Panc1 (cell line): ENCODE measurements at regions not wholly inside any gene's neighbourhood (a gene's known extent, or its start where the extent isn't known, plus 50 kb on each side); places are given as distances from the start of the nearest gene placed in this dataset.
"Not testable (repeated sequence)": the region's sequence is repeated elsewhere in the genome, so short reads cannot be mapped to it uniquely, and the experiment has no call there.

ENCODE experiments used
- CTCF ChIP-seq: fragments of 450-650 bp; IDR thresholded peaks from 2 replicates; pipeline ENCODE4 v1.5.1; 2017; ENCODE audit warnings: mild to moderate bottlenecking
- POLR2AphosphoS5 ChIP-seq: IDR thresholded peaks from 2 replicates; pipeline ENCODE4 v1.6.1; 2012; ENCODE audit warnings: mild to moderate bottlenecking, low read depth, low read length, moderate library complexity
- REST ChIP-seq, 2 experiments: IDR thresholded peaks; 2 replicates each; pipeline ENCODE4 v1.6.1; 2011 to 2012; ENCODE audit warnings: low read depth in 2 of 2, control low read depth in 1 of 2, low read length in 1 of 2, mild to moderate bottlenecking in 1 of 2, moderate library complexity in 1 of 2; ENCODE audit not compliant: insufficient read depth in 1 of 2

DNA sequence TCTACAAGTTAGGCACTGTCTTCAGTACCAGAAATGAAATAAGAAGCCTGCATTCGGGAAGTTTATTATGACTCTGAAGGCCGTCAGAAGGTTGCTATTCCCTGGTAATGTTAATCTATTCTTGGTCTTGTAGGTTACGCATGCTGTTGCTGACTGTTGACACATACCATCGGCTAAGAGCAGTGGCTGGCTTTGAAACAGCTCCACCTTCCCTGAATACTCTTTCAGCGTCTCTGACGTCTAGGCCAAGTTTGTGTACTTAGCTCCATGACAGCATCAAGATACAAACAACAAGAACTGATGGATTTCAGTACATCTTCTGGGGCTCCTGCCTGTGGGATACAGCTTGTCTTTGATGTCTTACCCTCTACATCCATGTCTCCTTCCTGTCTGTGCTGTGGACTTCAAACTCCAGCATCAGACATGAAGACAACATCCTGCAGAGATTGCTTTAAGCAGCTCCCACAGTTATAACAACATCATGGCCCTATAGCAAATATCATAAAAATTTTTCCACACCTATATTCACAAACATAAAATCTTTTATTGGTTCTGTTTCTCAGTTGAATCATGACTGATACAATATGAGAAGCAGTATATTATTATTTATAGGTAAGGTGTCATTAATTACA lies 906.0 kb downstream of the SPATA31A7 start:
- TF ChIP-seq CTCF; REST (IDR thresholded peaks at IDR 0.05; ENCODE audit: insufficient read depth in 1 of 2, low read depth in 2 of 2, low read length in 1 of 2); POLR2AphosphoS5: not testable (repeated sequence)
